HCT116 (cell line): ENCODE measurements at regions not wholly inside any gene's neighbourhood (a gene's known extent, or its start where the extent isn't known, plus 50 kb on each side); places are given as distances from the start of the nearest gene placed in this dataset.

Experiments used
- ATAC-seq: fragments of 200-7000 bp; cut with Tn5 transposase; 2 replicates; pipeline ENCODE4 v1.9.1; 2020; ENCODE audit warnings: mild to moderate bottlenecking, moderate library complexity
- BruUV-seq: library from RNA; stranded (reverse); fragments of 400-500 nt; replicated peaks from 2 replicates; lab custom pipeline; 2021; lab: Mats Ljungman, UMichigan
- CTCF ChIA-PET: fragments of 300-600 bp; sonication (Branson Sonifier 250); formaldehyde crosslinking; loops from one replicate; lab custom pipeline; 2021; ENCODE audit warnings: antibody characterized with exemption; lab: Charles Lee
- POLR2A ChIA-PET: fragments of 300-600, 350-600 bp; sonication (Branson Sonifier 250); formaldehyde crosslinking; loops from one replicate; lab custom pipeline; 2021; ENCODE audit warnings: antibody characterized with exemption; lab: Charles Lee
- RAD21 ChIA-PET, 2 experiments: fragments of 300-600 bp; sonication (Branson Sonifier 250); formaldehyde crosslinking; loops; one replicate each; lab custom pipeline; 2023; ENCODE audit warnings: low total read pairs in 2 of 2; ENCODE audit not compliant: uncharacterized antibody in 2 of 2, unreplicated experiment in 2 of 2, low non-redundant PET in 1 of 2; lab: Charles Lee
- DNase-seq: peaks from one replicate; pipeline ENCODE4 v3.0.0-alpha.2; 2010; ENCODE audit warnings: low read depth, low spot score
- H2AFZ ChIP-seq: fragments of 200-600 bp; shearing (Covaris generic), sonication (generic); 2 replicates; pipeline ENCODE4 v1.6.1; 2017; ENCODE audit warnings: low read depth, mixed run types, mixed read lengths, antibody characterized with exemption, low read length; ENCODE audit not compliant: poor library complexity, severe bottlenecking
- H3K27ac ChIP-seq: 2 replicates; pipeline ENCODE4 v1.5.1; 2012; ENCODE audit warnings: low read depth, low read length
- H3K27me3 ChIP-seq: fragments of 200-600 bp; sonication (generic); 2 replicates; pipeline ENCODE4 v1.6.1; 2016; ENCODE audit warnings: mixed run types, low read length, mixed read lengths; ENCODE audit not compliant: insufficient read depth
- H3K36me3 ChIP-seq, 2 experiments: fragments of 200-500 bp in 1 of 2; fragments of 200-600 bp in 1 of 2; sonication (Bioruptor generic) in 1 of 2; sonication (generic) in 1 of 2; 2 replicates each; pipeline versions ENCODE4 v1.5.1 to v1.6.1; 2014 to 2016; ENCODE audit warnings: low read length in 2 of 2, inconsistent platforms in 1 of 2, mixed read lengths in 1 of 2, mixed run types in 1 of 2; ENCODE audit not compliant: insufficient read depth in 2 of 2, control insufficient read depth in 1 of 2
- H3K4me1 ChIP-seq, 2 experiments: fragments of 200-600 bp in 1 of 2; sonication (generic) in 1 of 2; 2 replicates each; pipeline versions ENCODE4 v1.5.1 to v1.6.1; 2012 to 2017; ENCODE audit warnings: low read length in 2 of 2, inconsistent platforms in 1 of 2, mild to moderate bottlenecking in 1 of 2, mixed read lengths in 1 of 2, mixed run types in 1 of 2, moderate library complexity in 1 of 2; ENCODE audit not compliant: insufficient read depth in 2 of 2, control insufficient read depth in 1 of 2
- H3K4me2 ChIP-seq: fragments of 200-600 bp; sonication (generic); 2 replicates; pipeline ENCODE4 v1.6.1; 2017; ENCODE audit warnings: mixed run types, low read length, mixed read lengths
- H3K4me3 ChIP-seq, 2 experiments: fragments of 200-600 bp in 1 of 2; sonication (generic) in 1 of 2; replicated peaks in 1 of 2; 2 replicates each; pipeline ENCODE4 v1.5.1; 2011 to 2016; ENCODE audit warnings: low read length in 2 of 2, control low read depth in 1 of 2, low read depth in 1 of 2, mild to moderate bottlenecking in 1 of 2, mixed read lengths in 1 of 2, mixed run types in 1 of 2
- H3K79me2 ChIP-seq: fragments of 200-600 bp; sonication (generic); 2 replicates; pipeline ENCODE4 v1.6.1; 2017; ENCODE audit warnings: mild to moderate bottlenecking, mixed run types, low read length, moderate library complexity, mixed read lengths; ENCODE audit not compliant: insufficient read depth
- H3K9ac ChIP-seq: fragments of 200-600 bp; sonication (generic); 2 replicates; pipeline ENCODE4 v1.6.1; 2016; ENCODE audit warnings: low read length, mixed read lengths
- H3K9me2 ChIP-seq: fragments of 200-600 bp; sonication (generic), shearing (Covaris generic); 2 replicates; pipeline ENCODE4 v1.6.1; 2017; ENCODE audit warnings: mixed run types, mild to moderate bottlenecking, moderate library complexity; ENCODE audit not compliant: insufficient read depth
- H3K9me3 ChIP-seq, 2 experiments: fragments of 200-500 bp in 1 of 2; fragments of 200-600 bp in 1 of 2; sonication (Bioruptor generic) in 1 of 2; sonication (generic) in 1 of 2; 2 replicates each; pipeline ENCODE4 v1.6.1; 2014 to 2017; ENCODE audit warnings: low read length in 2 of 2, mixed read lengths in 2 of 2, inconsistent platforms in 1 of 2, low read depth in 1 of 2, mild to moderate bottlenecking in 1 of 2, mixed run types in 1 of 2, moderate library complexity in 1 of 2; ENCODE audit not compliant: control insufficient read depth in 1 of 2, insufficient read depth in 1 of 2
- H4K20me1 ChIP-seq: fragments of 200-600 bp; sonication (generic), shearing (Covaris generic); 2 replicates; pipeline ENCODE4 v1.6.1; 2017; ENCODE audit warnings: mixed run types, mild to moderate bottlenecking, moderate library complexity; ENCODE audit not compliant: insufficient read depth
- CBX3 ChIP-seq: IDR thresholded peaks from 2 replicates; pipeline ENCODE4 v1.6.1; 2012; ENCODE audit warnings: low read depth
- CEBPB ChIP-seq: IDR thresholded peaks from 2 replicates; pipeline ENCODE4 v1.6.1; 2012; ENCODE audit warnings: low read depth
- EGR1 ChIP-seq: IDR thresholded peaks from 2 replicates; pipeline ENCODE4 v1.6.1; 2012; ENCODE audit warnings: low read depth
- ELF1 ChIP-seq: IDR thresholded peaks from 2 replicates; pipeline ENCODE4 v1.6.1; 2012; ENCODE audit warnings: low read depth, borderline replicate concordance
- EZH2 ChIP-seq: fragments of 200-600 bp; sonication (generic); IDR thresholded peaks from 2 replicates; pipeline ENCODE4 v1.6.1; 2017; ENCODE audit warnings: antibody characterized with exemption, mixed run types
- FOSL1 ChIP-seq: IDR thresholded peaks from 2 replicates; pipeline ENCODE4 v1.6.1; 2012; ENCODE audit warnings: low read depth
- JUND ChIP-seq: IDR thresholded peaks from 2 replicates; pipeline ENCODE4 v1.6.1; 2012
- POLR2A ChIP-seq: IDR thresholded peaks from 2 replicates; pipeline ENCODE4 v1.7.0; 2011; ENCODE audit warnings: borderline replicate concordance; ENCODE audit not compliant: insufficient read depth, insufficient read length; ENCODE audit errors: extremely low read depth
- POLR2AphosphoS5 ChIP-seq: IDR thresholded peaks from 2 replicates; pipeline ENCODE4 v1.6.1; 2011; ENCODE audit warnings: mild to moderate bottlenecking, low read depth, low read length, moderate library complexity
- RAD21 ChIP-seq: IDR thresholded peaks from 2 replicates; pipeline ENCODE4 v1.6.1; 2012; ENCODE audit warnings: low read depth, mild to moderate bottlenecking
- TCF7L2 ChIP-seq: IDR thresholded peaks from 2 replicates; pipeline ENCODE4 v1.7.0; 2011; ENCODE audit warnings: borderline replicate concordance, inconsistent platforms; ENCODE audit not compliant: insufficient read depth, insufficient read length; ENCODE audit errors: extremely low read depth
- YY1 ChIP-seq: IDR thresholded peaks from 2 replicates; pipeline ENCODE4 v1.6.1; 2011; ENCODE audit warnings: low read length, low read depth, moderate library complexity, mild to moderate bottlenecking; ENCODE audit not compliant: insufficient replicate concordance; ENCODE audit errors: extremely low read depth
- ZFX ChIP-seq: fragments of 450-650 bp; IDR thresholded peaks from 2 replicates; pipeline ENCODE4 v1.6.1; 2017
- ZNF274 ChIP-seq: fragments of 200-500 bp; sonication (Bioruptor generic); IDR thresholded peaks from 2 replicates; pipeline ENCODE4 v1.6.1; 2014; ENCODE audit warnings: mild to moderate bottlenecking, low read depth, low read length, inconsistent platforms
- intact Hi-C: fragments of 100-400 bp; cut with micrococcal nuclease; formaldehyde crosslinking; loops from 2 replicates; pipeline ENCODE4 v1.10.0; 2022
- TF ChIP-seq, protein P1 (sequence below): IDR thresholded peaks from 2 replicates; pipeline ENCODE4 v1.6.1; 2012

GRCh38 chr2:234691214-234691575, 194.3 kb upstream of the ARL4C start:
- ChIA-PET POLR2A (interaction anchor here (1.8 kb wide), 1 partner anchor 11 kb away, joined by 8 read pairs; no protein-coding TSS in a partner anchor), RAD21 (interaction anchor here in 1 of 2 experiments (0.6 kb wide), 1 partner anchor 1275 kb away, joined by 5 read pairs; no protein-coding TSS in a partner anchor), CTCF (no interaction called here)
- Histone ChIP-seq H3K9ac (no peak overlapping the region), H3K79me2 (no peaks in the 10 kb centered on the region), H4K20me1 (no peaks in the 10 kb centered on the region), H2AFZ (no peak overlapping the region), H3K27me3 (no peaks in the 10 kb centered on the region), H3K4me2 (no peak overlapping the region), H3K36me3 (no peaks in the 10 kb centered on the region), H3K9me2 (no peaks in the 10 kb centered on the region), H3K27ac (no peak overlapping the region), H3K9me3 (no peaks in the 10 kb centered on the region), H3K4me3 (no peak overlapping the region), H3K4me1 (peaks cover 24 to 46% of the 10 kb centered on the region in 2 experiments)
- DNase-seq (no peak), ATAC-seq (no peak)
- no TSS peak for BruUV-seq
- intact Hi-C loops = loop anchor here (10.0 kb wide), 1 partner anchor 194 kb away; no protein-coding TSS in a partner anchor
- TF ChIP-seq, protein P1, sequence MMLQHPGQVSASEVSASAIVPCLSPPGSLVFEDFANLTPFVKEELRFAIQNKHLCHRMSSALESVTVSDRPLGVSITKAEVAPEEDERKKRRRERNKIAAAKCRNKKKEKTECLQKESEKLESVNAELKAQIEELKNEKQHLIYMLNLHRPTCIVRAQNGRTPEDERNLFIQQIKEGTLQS = no peak
- TF ChIP-seq POLR2AphosphoS5 (no peak), ELF1 (no peak), YY1 (no peak), ZFX (no peak), RAD21 (no peak), EGR1 (no peak), CEBPB (no peak), POLR2A (no peak), TCF7L2 (no peak), JUND (no peak), CBX3 (no peak), FOSL1 (no peak), EZH2 (no peak), ZNF274 (no peak)
